ENCODE measurements at regions not wholly inside any gene's neighbourhood (a gene's known extent, or its start where the extent isn't known, plus 50 kb on each side); places are given as distances from the start of the nearest gene placed in this dataset.

DNA sequence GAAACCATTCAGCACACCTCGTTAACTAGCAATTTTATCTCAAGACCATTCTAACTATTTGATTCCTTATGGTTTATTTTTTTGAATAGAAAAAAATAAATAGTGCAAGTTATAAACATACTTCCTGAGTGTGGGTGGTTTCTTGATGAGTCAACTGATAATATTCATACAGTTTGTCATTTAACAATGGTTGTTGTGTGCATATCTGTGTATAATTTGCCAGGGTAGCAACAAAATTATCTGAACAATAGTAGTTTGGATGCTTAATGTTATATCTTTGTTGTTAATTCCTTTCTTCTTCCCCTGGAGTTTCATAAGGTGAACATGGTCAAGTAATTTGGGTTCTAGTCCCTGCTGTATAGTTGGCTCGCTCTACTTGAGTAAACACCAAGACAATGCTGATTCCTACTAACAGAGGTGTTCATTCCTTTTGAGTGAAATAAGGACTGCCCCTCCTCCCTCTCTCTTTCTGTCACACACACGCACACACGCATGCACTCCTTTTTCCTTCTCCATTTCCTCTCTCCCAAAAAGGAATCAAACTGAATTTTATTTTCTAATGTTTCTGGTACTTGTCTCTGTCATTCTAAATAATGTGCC lies 938.1 kb upstream of the EPHA7 start:
- Mint-ChIP-seq H3K4me1 (ENCODE audit: unreplicated experiment) (peaks cover 5% of the 10 kb centered on the region), H3K27me3 (ENCODE audit: unreplicated experiment) (peaks cover 2% of the 10 kb centered on the region), H3K36me3 (ENCODE audit: low read depth, unreplicated experiment) (no peaks in the 10 kb centered on the region), H3K4me3 (ENCODE audit: unreplicated experiment) (no peak overlapping the region), H3K9me3 (ENCODE audit: unreplicated experiment) (no peaks in the 10 kb centered on the region), H3K27ac (ENCODE audit: unreplicated experiment) (no peak overlapping the region)
- TF ChIP-seq, protein P1, sequence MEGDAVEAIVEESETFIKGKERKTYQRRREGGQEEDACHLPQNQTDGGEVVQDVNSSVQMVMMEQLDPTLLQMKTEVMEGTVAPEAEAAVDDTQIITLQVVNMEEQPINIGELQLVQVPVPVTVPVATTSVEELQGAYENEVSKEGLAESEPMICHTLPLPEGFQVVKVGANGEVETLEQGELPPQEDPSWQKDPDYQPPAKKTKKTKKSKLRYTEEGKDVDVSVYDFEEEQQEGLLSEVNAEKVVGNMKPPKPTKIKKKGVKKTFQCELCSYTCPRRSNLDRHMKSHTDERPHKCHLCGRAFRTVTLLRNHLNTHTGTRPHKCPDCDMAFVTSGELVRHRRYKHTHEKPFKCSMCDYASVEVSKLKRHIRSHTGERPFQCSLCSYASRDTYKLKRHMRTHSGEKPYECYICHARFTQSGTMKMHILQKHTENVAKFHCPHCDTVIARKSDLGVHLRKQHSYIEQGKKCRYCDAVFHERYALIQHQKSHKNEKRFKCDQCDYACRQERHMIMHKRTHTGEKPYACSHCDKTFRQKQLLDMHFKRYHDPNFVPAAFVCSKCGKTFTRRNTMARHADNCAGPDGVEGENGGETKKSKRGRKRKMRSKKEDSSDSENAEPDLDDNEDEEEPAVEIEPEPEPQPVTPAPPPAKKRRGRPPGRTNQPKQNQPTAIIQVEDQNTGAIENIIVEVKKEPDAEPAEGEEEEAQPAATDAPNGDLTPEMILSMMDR (IDR thresholded peaks at IDR 0.05; ENCODE audit: unreplicated experiment), result no peak
- no peak for DNase-seq (ENCODE audit: low spot score)

DNA sequence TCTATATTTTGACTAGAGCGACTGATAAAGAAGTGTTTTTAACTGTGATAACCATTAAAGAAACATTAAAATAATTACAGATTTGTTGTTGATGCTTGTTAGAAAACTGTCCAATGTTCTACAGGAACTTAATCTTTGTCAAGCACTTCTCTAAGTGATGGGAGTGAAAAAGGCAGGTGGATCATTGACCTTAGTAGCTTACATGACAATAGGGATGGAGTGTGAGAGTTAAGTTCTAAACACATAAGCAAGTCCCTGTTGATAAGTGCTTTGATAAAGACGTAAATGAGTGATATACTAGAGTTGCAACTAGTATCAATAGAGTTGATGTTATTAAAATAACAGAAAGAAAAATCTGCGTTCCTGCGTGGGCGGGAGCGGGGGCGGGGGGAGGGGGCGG lies 931.5 kb upstream of the EPHA7 start:
- DNase-seq (ENCODE audit: low spot score), result no peak
- TF ChIP-seq, protein P1 (IDR thresholded peaks at IDR 0.05; ENCODE audit: unreplicated experiment), result no peak
- H3K4me3 Mint-ChIP-seq (ENCODE audit: unreplicated experiment), result no peak overlapping the region
- no peaks in the 10 kb centered on the region for H3K36me3 Mint-ChIP-seq (ENCODE audit: low read depth, unreplicated experiment)
- H3K9me3 Mint-ChIP-seq (ENCODE audit: unreplicated experiment), result no peaks in the 10 kb centered on the region
- peak overlapping the region; percentile 68 for H3K27ac Mint-ChIP-seq (ENCODE audit: unreplicated experiment)
- no peaks in the 10 kb centered on the region for H3K27me3 Mint-ChIP-seq (ENCODE audit: unreplicated experiment)
- H3K4me1 Mint-ChIP-seq (ENCODE audit: unreplicated experiment), result peaks cover 26% of the 10 kb centered on the region

DNA sequence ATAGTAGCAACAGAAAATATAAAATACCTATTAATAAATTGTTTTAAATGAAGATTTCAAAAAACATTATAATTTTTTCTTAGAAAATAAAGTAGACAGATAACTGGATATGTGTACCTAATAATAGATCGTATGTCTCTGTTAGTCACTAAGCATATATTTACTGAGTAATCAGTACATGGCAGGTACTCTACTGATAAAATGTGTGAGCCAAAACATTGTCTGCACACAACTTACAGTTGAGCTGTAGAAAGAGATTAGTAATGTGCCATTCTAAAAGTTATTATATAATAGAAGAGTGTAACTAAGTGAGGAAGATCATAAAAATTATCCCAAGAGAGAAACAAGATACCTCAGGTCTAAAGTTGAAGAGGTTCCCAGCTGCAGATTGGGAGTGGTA lies 929.9 kb upstream of the EPHA7 start:
- Mint-ChIP-seq H3K27ac (ENCODE audit: unreplicated experiment) (peak overlapping the region; percentile 85), H3K4me3 (ENCODE audit: unreplicated experiment) (no peak overlapping the region), H3K27me3 (ENCODE audit: unreplicated experiment) (no peaks in the 10 kb centered on the region), H3K9me3 (ENCODE audit: unreplicated experiment) (no peaks in the 10 kb centered on the region), H3K36me3 (ENCODE audit: low read depth, unreplicated experiment) (no peaks in the 10 kb centered on the region), H3K4me1 (ENCODE audit: unreplicated experiment) (peaks cover 26% of the 10 kb centered on the region)
- TF ChIP-seq, protein P1 (IDR thresholded peaks at IDR 0.05; ENCODE audit: unreplicated experiment), result no peak
- DNase-seq (ENCODE audit: low spot score), result no peak

DNA sequence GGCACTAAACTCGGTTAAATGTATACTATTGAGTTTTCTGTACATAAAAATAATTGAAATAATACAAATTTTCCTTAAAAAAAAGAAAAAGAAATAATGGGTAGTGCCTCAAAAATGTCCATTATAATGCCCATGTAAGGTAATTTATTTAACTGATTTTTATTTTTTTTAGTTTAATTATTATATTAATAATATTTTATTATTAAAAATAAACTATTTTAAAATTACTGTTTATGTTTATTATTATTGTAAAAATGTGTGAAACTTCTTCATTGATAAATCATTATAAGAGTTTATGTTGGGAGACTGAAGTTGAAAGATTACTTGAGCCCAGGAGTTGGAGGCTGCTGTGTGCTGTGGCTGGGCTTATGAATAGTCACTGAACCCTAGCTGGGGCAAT lies 925.5 kb upstream of the EPHA7 start:
- H3K27me3 Mint-ChIP-seq (ENCODE audit: unreplicated experiment), result no peaks in the 10 kb centered on the region
- H3K27ac Mint-ChIP-seq (ENCODE audit: unreplicated experiment), result no peak overlapping the region
- H3K36me3 Mint-ChIP-seq (ENCODE audit: low read depth, unreplicated experiment), result no peaks in the 10 kb centered on the region
- TF ChIP-seq, protein P1 (IDR thresholded peaks at IDR 0.05; ENCODE audit: unreplicated experiment), result no peak
- H3K4me1 Mint-ChIP-seq (ENCODE audit: unreplicated experiment), result peaks cover 14% of the 10 kb centered on the region
- H3K9me3 Mint-ChIP-seq (ENCODE audit: unreplicated experiment), result no peaks in the 10 kb centered on the region
- DNase-seq (ENCODE audit: low spot score), result no peak
- no peak overlapping the region for H3K4me3 Mint-ChIP-seq (ENCODE audit: unreplicated experiment)

DNA sequence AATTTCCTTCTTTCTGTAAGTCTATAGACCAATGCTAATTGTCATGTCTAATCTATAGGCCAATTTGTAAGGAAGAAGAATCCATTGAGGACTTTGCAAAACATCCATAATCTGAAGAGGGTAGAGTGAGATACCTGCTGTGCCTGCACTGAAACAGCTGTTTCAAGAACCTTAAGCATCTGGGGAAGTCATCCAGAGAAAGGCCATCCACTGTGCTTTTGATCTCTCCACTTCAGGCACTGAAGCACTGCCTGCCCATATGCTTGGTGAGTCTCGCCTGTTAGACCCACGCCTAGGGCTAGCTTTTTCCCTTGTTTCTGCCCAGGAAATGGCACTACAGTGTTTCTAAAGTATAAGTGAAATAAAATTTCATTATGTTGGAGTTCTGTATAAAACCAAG lies 921.8 kb upstream of the EPHA7 start:
- H3K9me3 Mint-ChIP-seq (ENCODE audit: unreplicated experiment), result no peaks in the 10 kb centered on the region
- H3K27me3 Mint-ChIP-seq (ENCODE audit: unreplicated experiment), result no peaks in the 10 kb centered on the region
- TF ChIP-seq, protein P1 (IDR thresholded peaks at IDR 0.05; ENCODE audit: unreplicated experiment), result no peak
- no peaks in the 10 kb centered on the region for H3K36me3 Mint-ChIP-seq (ENCODE audit: low read depth, unreplicated experiment)
- H3K4me3 Mint-ChIP-seq (ENCODE audit: unreplicated experiment), result no peak overlapping the region
- no peaks in the 10 kb centered on the region for H3K4me1 Mint-ChIP-seq (ENCODE audit: unreplicated experiment)
- no peak for DNase-seq (ENCODE audit: low spot score)
- H3K27ac Mint-ChIP-seq (ENCODE audit: unreplicated experiment), result no peak overlapping the region

Measured in endothelial cell (in vitro differentiated cells).